ENCODE measurements at regions not wholly inside any gene's neighbourhood (a gene's known extent, or its start where the extent isn't known, plus 50 kb on each side); places are given as distances from the start of the nearest gene placed in this dataset.

- no peak overlapping the region for H3K4me3 ChIP-seq (replicated peaks in 1 of 2; ENCODE audit: low read depth in 2 of 2, low read length in 2 of 2)
- TF ChIP-seq CTCF (IDR thresholded peaks at IDR 0.05; ENCODE audit: low read depth, low read length) = no peak
- no peak for DNase-seq (ENCODE audit: low read depth in 2 of 2)
Observed at GRCh38 chr12:85394065-85394464, 114.0 kb downstream of the ALX1 start.

GRCh38 chr12:85394809-85395208, 114.8 kb downstream of the ALX1 start:
- TF ChIP-seq CTCF (IDR thresholded peaks at IDR 0.05; ENCODE audit: low read depth, low read length) = no peak
- no peak overlapping the region for H3K4me3 ChIP-seq (replicated peaks in 1 of 2; ENCODE audit: low read depth in 2 of 2, low read length in 2 of 2)
- no peak for DNase-seq (ENCODE audit: low read depth in 2 of 2)

DNA sequence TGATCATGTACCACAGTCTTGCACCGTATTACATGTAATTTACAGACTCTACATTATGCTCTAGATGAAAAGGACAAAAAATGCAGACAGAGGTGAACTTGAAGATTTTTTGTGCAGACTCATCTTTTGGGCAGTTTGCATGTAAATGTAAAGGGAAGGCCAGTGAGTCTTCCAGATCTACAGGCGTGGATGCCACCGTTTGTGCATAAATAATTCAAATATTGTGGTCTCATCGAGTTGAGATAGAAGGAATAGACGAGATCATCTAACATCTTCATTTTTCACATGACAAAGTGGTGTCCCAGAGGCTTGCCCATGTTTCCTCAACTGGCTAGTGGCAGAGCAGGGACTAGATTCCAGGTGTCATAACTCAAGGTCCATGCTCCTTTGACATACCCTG, 125.2 kb downstream of the ALX1 start:
- peak in 1 of 2 donors; percentile 3 for DNase-seq (ENCODE audit: low read depth in 2 of 2)
- no peak for TF ChIP-seq CTCF (IDR thresholded peaks at IDR 0.05; ENCODE audit: low read depth, low read length)
- no peak overlapping the region for H3K4me3 ChIP-seq (replicated peaks in 1 of 2; ENCODE audit: low read depth in 2 of 2, low read length in 2 of 2)

GRCh38 chr12:85405781-85406522, 125.9 kb downstream of the ALX1 start:
- H3K4me3 ChIP-seq (replicated peaks in 1 of 2; ENCODE audit: low read depth in 2 of 2, low read length in 2 of 2) = no peak overlapping the region
- peak; percentile 55 to 63 for DNase-seq (ENCODE audit: low read depth in 2 of 2)
- TF ChIP-seq CTCF (IDR thresholded peaks at IDR 0.05; ENCODE audit: low read depth, low read length) = no peak

- peak in 1 of 2 donors; percentile 5 for DNase-seq (ENCODE audit: low read depth in 2 of 2)
- H3K4me3 ChIP-seq (replicated peaks in 1 of 2; ENCODE audit: low read depth in 2 of 2, low read length in 2 of 2) = no peak overlapping the region
- no peak for TF ChIP-seq CTCF (IDR thresholded peaks at IDR 0.05; ENCODE audit: low read depth, low read length)
Observed at GRCh38 chr12:85413266-85413665, 133.2 kb downstream of the ALX1 start.

GRCh38 chr12:85422762-85423161, 142.7 kb downstream of the ALX1 start:
- no peak overlapping the region for H3K4me3 ChIP-seq (replicated peaks in 1 of 2; ENCODE audit: low read depth in 2 of 2, low read length in 2 of 2)
- TF ChIP-seq CTCF (IDR thresholded peaks at IDR 0.05; ENCODE audit: low read depth, low read length) = no peak
- no peak for DNase-seq (ENCODE audit: low read depth in 2 of 2)

GRCh38 chr12:85423947-85424346, 143.9 kb downstream of the ALX1 start:
- no peak for TF ChIP-seq CTCF (IDR thresholded peaks at IDR 0.05; ENCODE audit: low read depth, low read length)
- H3K4me3 ChIP-seq (replicated peaks in 1 of 2; ENCODE audit: low read depth in 2 of 2, low read length in 2 of 2) = no peak overlapping the region
- DNase-seq (ENCODE audit: low read depth in 2 of 2) = no peak
